ENCODE measurements at regions not wholly inside any gene's neighbourhood (a gene's known extent, or its start where the extent isn't known, plus 50 kb on each side); places are given as distances from the start of the nearest gene placed in this dataset.

DNA sequence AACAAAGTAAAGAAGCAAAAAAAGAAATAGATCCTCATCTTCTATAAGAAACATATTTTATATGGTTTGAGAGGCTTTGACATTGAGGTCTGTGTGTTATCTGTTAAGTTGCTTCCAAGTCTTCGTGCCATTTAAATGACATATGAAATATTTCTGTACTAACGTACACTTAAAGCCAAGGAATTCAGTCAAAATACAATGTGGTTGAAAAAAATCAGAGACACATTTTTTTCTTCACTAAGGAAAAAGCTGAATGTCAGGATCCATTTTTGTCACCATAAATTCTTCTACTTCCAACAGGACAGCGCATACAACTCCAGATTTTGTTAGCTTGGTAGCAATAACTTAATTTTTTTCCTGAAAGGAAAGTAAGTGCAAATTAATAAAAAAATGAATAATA is 168.5 kb downstream of the FAT4 start:
- Histone ChIP-seq H3K9me3 (ENCODE audit: control extremely low read depth in 1 of 5, control insufficient read depth in 4 of 5, insufficient read depth in 2 of 5, low read depth in 1 of 5, low read length in 4 of 5) (no peaks in the 10 kb centered on the region), H3K36me3 (ENCODE audit: control insufficient read depth in 4 of 4, insufficient read depth in 4 of 4, low read length in 3 of 4) (peaks cover 0 to 4% (median 0%) of the 10 kb centered on the region in 4 experiments), H3K4me1 (ENCODE audit: control extremely low read depth in 1 of 4, control insufficient read depth in 4 of 4, insufficient read depth in 4 of 4, low read length in 3 of 4) (no peaks in the 10 kb centered on the region), H3K27me3 (replicated peaks in 2 of 5; ENCODE audit: control insufficient read depth in 4 of 5, insufficient read depth in 5 of 5, low read length in 4 of 5) (no peaks in the 10 kb centered on the region), H3K27ac (ENCODE audit: insufficient read depth in 1 of 2, low read depth in 1 of 2, low read length in 2 of 2, poor library complexity in 1 of 2, severe bottlenecking in 2 of 2) (no peak overlapping the region), H3K4me3 (ENCODE audit: control insufficient read depth in 1 of 7, extremely low read depth in 1 of 7, insufficient read depth in 4 of 7, low read depth in 2 of 7, low read length in 6 of 7) (no peak overlapping the region)
- WGBS (ENCODE audit: insufficient coverage): 100% methylated on average over 1 of the region's 3 CpGs
- CTCF ChIA-PET: no interaction called here
- no peak for DNase-seq
- POLR2A ChIA-PET: no interaction called here

DNA sequence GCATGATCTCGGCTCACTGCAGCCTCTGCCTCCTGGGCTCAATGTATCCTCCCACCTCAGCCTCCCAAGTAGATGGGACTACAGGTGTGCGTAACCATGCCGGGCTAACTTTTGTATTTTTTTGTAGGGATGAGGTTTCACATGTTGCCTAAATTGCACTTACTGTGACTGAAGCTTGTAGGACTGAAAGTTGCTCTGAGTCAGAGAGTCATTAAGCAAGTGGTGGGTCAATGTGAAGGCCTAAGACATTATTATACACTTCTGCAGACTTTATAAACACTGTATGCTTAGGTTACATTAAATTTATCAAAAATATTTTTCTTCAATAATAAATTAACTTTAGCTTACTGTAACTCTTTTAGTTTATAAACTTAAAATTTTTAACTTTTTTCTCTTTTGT is 170.2 kb downstream of the FAT4 start:
- CTCF ChIA-PET: no interaction called here

DNA sequence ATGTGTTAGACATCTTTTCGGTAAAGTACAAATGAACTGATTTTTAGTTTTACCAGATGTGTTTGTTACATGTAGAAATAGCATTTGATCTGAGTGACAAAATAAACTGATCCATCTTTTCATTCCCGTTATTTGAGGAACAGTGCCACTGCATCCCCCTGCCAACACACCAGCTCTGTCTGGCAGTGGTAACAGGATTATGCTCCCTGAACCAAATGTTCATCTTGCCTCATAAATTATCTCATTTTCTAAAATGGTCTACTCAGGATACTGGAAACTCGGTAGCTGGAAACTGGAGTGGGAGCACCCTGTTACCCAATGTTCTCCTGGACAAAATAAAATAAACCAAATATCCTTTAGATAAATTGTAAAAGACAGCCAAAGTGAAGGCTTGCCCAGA is 171.6 kb downstream of the FAT4 start:
- peaks cover 0 to 9% (median 3%) of the 10 kb centered on the region in 4 experiments for H3K36me3 ChIP-seq (ENCODE audit: control insufficient read depth in 4 of 4, insufficient read depth in 4 of 4, low read length in 3 of 4)
- no peak overlapping the region for H3K4me3 ChIP-seq (ENCODE audit: control insufficient read depth in 1 of 7, extremely low read depth in 1 of 7, insufficient read depth in 4 of 7, low read depth in 2 of 7, low read length in 6 of 7)
- ChIA-PET POLR2A (no interaction called here), CTCF (no interaction called here)
- peaks cover 0 to 2% (median 0%) of the 10 kb centered on the region in 5 experiments for H3K9me3 ChIP-seq (ENCODE audit: control extremely low read depth in 1 of 5, control insufficient read depth in 4 of 5, insufficient read depth in 2 of 5, low read depth in 1 of 5, low read length in 4 of 5)
- WGBS (ENCODE audit: insufficient coverage): 100% methylated on average over 1 of the region's 3 CpGs
- no peak for DNase-seq
- no peaks in the 10 kb centered on the region for H3K4me1 ChIP-seq (ENCODE audit: control extremely low read depth in 1 of 4, control insufficient read depth in 4 of 4, insufficient read depth in 4 of 4, low read length in 3 of 4)
- H3K27me3 ChIP-seq (replicated peaks in 2 of 5; ENCODE audit: control insufficient read depth in 4 of 5, insufficient read depth in 5 of 5, low read length in 4 of 5): no peaks in the 10 kb centered on the region
- H3K27ac ChIP-seq (ENCODE audit: insufficient read depth in 1 of 2, low read depth in 1 of 2, low read length in 2 of 2, poor library complexity in 1 of 2, severe bottlenecking in 2 of 2): no peak overlapping the region

More for the DNA sequence above, 170.2 kb downstream of the FAT4 start:
- Histone ChIP-seq H3K36me3 (ENCODE audit: control insufficient read depth in 4 of 4, insufficient read depth in 4 of 4, low read length in 3 of 4) (peaks cover 0 to 5% (median 0%) of the 10 kb centered on the region in 4 experiments), H3K4me3 (ENCODE audit: control insufficient read depth in 1 of 7, extremely low read depth in 1 of 7, insufficient read depth in 4 of 7, low read depth in 2 of 7, low read length in 6 of 7) (no peak overlapping the region), H3K9me3 (ENCODE audit: control extremely low read depth in 1 of 5, control insufficient read depth in 4 of 5, insufficient read depth in 2 of 5, low read depth in 1 of 5, low read length in 4 of 5) (peaks cover 0 to under 1% (median 0%) of the 10 kb centered on the region in 5 experiments), H3K27ac (ENCODE audit: insufficient read depth in 1 of 2, low read depth in 1 of 2, low read length in 2 of 2, poor library complexity in 1 of 2, severe bottlenecking in 2 of 2) (no peak overlapping the region), H3K4me1 (ENCODE audit: control extremely low read depth in 1 of 4, control insufficient read depth in 4 of 4, insufficient read depth in 4 of 4, low read length in 3 of 4) (no peaks in the 10 kb centered on the region), H3K27me3 (replicated peaks in 2 of 5; ENCODE audit: control insufficient read depth in 4 of 5, insufficient read depth in 5 of 5, low read length in 4 of 5) (no peaks in the 10 kb centered on the region)
- POLR2A ChIA-PET: no interaction called here
- no CpG with 5 or more reads among the region's 3 CpGs for WGBS (ENCODE audit: insufficient coverage)
- DNase-seq: no peak

DNA sequence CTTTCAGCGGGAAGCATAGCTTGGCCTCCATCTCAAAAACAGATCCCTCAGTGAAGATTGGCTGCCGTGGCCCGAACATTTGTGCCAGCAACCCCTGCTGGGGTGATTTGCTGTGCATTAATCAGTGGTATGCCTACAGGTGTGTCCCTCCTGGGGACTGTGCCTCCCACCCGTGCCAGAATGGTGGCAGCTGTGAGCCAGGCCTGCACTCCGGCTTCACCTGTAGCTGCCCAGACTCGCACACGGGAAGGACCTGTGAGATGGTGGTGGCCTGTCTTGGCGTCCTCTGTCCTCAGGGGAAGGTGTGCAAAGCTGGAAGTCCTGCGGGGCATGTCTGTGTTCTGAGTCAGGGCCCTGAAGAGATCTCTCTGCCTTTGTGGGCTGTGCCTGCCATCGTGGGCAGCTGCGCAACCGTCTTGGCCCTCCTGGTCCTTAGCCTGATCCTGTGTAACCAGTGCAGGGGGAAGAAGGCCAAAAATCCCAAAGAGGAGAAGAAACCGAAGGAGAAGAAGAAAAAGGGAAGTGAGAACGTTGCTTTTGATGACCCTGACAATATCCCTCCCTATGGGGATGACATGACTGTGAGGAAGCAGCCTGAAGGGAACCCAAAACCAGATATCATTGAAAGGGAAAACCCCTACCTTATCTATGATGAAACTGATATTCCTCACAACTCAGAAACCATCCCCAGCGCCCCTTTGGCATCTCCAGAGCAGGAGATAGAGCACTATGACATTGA is 175.4 kb downstream of the FAT4 start:
- Histone ChIP-seq H3K9me3 (ENCODE audit: control extremely low read depth in 1 of 5, control insufficient read depth in 4 of 5, insufficient read depth in 2 of 5, low read depth in 1 of 5, low read length in 4 of 5) (peaks cover 0 to 2% (median 0%) of the 10 kb centered on the region in 5 experiments), H3K27ac (ENCODE audit: insufficient read depth in 1 of 2, low read depth in 1 of 2, low read length in 2 of 2, poor library complexity in 1 of 2, severe bottlenecking in 2 of 2) (no peak overlapping the region), H3K27me3 (replicated peaks in 2 of 5; ENCODE audit: control insufficient read depth in 4 of 5, insufficient read depth in 5 of 5, low read length in 4 of 5) (no peaks in the 10 kb centered on the region), H3K36me3 (ENCODE audit: control insufficient read depth in 4 of 4, insufficient read depth in 4 of 4, low read length in 3 of 4) (peaks cover 0 to 7% (median 3%) of the 10 kb centered on the region in 4 experiments), H3K4me3 (ENCODE audit: control insufficient read depth in 1 of 7, extremely low read depth in 1 of 7, insufficient read depth in 4 of 7, low read depth in 2 of 7, low read length in 6 of 7) (no peak overlapping the region), H3K4me1 (ENCODE audit: control extremely low read depth in 1 of 4, control insufficient read depth in 4 of 4, insufficient read depth in 4 of 4, low read length in 3 of 4) (no peaks in the 10 kb centered on the region)
- ChIA-PET POLR2A (no interaction called here), CTCF (no interaction called here)
- DNase-seq: no peak
- WGBS (ENCODE audit: insufficient coverage): 100% methylated on average over 10 of the region's 15 CpGs

DNA sequence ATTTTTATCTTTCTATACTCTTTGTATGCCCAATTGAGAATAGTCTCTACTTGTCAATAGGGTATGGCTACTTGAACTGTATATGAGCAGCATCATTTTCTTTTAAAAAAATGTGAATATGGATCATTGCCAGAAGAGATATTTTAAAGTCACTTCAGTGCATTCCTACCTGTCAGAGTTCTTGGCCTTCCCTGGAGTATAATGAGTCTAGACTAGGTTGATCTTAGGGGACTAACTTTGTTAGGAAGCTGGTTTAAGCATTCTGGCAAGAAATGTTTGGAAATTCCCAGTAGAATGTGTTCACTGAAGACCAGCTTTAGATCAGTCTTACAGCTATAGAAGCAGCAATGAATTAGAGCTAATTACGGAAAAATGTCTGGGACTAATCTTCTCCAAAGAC is 178.2 kb downstream of the FAT4 start:
- no peak overlapping the region for H3K27ac ChIP-seq (ENCODE audit: insufficient read depth in 1 of 2, low read depth in 1 of 2, low read length in 2 of 2, poor library complexity in 1 of 2, severe bottlenecking in 2 of 2)
- no CpG with 5 or more reads among the region's 1 CpG for WGBS (ENCODE audit: insufficient coverage)
- H3K27me3 ChIP-seq (replicated peaks in 2 of 5; ENCODE audit: control insufficient read depth in 4 of 5, insufficient read depth in 5 of 5, low read length in 4 of 5): no peaks in the 10 kb centered on the region
- no peaks in the 10 kb centered on the region for H3K4me1 ChIP-seq (ENCODE audit: control extremely low read depth in 1 of 4, control insufficient read depth in 4 of 4, insufficient read depth in 4 of 4, low read length in 3 of 4)
- DNase-seq: no peak
- H3K9me3 ChIP-seq (ENCODE audit: control extremely low read depth in 1 of 5, control insufficient read depth in 4 of 5, insufficient read depth in 2 of 5, low read depth in 1 of 5, low read length in 4 of 5): peaks cover 0 to 2% (median 0%) of the 10 kb centered on the region in 5 experiments
- ChIA-PET CTCF (no interaction called here), POLR2A (no interaction called here)
- peaks cover 0 to 7% (median 3%) of the 10 kb centered on the region in 4 experiments for H3K36me3 ChIP-seq (ENCODE audit: control insufficient read depth in 4 of 4, insufficient read depth in 4 of 4, low read length in 3 of 4)
- no peak overlapping the region for H3K4me3 ChIP-seq (ENCODE audit: control insufficient read depth in 1 of 7, extremely low read depth in 1 of 7, insufficient read depth in 4 of 7, low read depth in 2 of 7, low read length in 6 of 7)

DNA sequence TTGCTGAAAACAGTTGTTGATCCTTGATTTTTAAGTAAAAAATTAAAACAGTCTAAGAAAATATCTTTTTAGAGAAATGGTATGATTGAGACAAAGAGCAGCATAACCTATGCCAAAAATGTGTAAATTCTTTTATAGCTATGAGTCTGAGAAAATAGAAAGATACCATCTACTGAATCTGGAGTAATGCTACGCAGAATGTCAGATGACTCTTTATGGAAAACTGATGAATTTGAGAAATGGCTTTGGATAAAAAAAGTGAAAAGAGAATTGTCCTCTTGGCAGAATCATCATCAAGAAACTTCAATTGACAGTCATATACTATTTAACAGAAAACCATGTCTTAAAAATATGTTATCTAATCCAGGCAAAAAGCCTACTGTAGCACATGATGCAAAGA is 183.1 kb downstream of the FAT4 start:
- Histone ChIP-seq H3K36me3 (ENCODE audit: control insufficient read depth in 4 of 4, insufficient read depth in 4 of 4, low read length in 3 of 4) (no peaks in the 10 kb centered on the region), H3K27ac (ENCODE audit: insufficient read depth in 1 of 2, low read depth in 1 of 2, low read length in 2 of 2, poor library complexity in 1 of 2, severe bottlenecking in 2 of 2) (no peak overlapping the region), H3K4me1 (ENCODE audit: control extremely low read depth in 1 of 4, control insufficient read depth in 4 of 4, insufficient read depth in 4 of 4, low read length in 3 of 4) (no peaks in the 10 kb centered on the region), H3K9me3 (ENCODE audit: control extremely low read depth in 1 of 5, control insufficient read depth in 4 of 5, insufficient read depth in 2 of 5, low read depth in 1 of 5, low read length in 4 of 5) (no peaks in the 10 kb centered on the region), H3K4me3 (ENCODE audit: control insufficient read depth in 1 of 7, extremely low read depth in 1 of 7, insufficient read depth in 4 of 7, low read depth in 2 of 7, low read length in 6 of 7) (no peak overlapping the region), H3K27me3 (replicated peaks in 2 of 5; ENCODE audit: control insufficient read depth in 4 of 5, insufficient read depth in 5 of 5, low read length in 4 of 5) (no peaks in the 10 kb centered on the region)
- ChIA-PET POLR2A (no interaction called here), CTCF (no interaction called here)
- no CpG with 5 or more reads among the region's 1 CpG for WGBS (ENCODE audit: insufficient coverage)
- DNase-seq: no peak

DNA sequence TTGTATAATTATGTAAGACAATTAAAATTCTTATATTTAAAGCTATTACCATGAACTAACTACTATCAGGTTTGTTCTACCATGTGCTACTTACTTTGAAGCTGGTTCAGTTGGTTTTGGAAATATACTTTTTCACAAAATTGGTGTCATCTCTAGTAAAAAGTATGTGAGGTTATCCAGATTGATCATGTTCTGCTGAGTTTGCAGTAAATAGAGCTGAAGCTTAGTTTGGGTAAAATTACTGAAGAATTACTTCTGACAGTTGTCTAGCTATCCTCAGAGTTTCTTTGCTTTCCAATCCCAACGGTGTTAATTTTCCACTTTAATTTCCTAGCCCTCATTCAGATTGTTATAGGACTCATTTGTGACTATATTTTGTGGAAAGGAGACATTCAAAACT is 184.2 kb downstream of the FAT4 start:
- Histone ChIP-seq H3K27me3 (replicated peaks in 2 of 5; ENCODE audit: control insufficient read depth in 4 of 5, insufficient read depth in 5 of 5, low read length in 4 of 5) (no peaks in the 10 kb centered on the region), H3K4me1 (ENCODE audit: control extremely low read depth in 1 of 4, control insufficient read depth in 4 of 4, insufficient read depth in 4 of 4, low read length in 3 of 4) (no peaks in the 10 kb centered on the region), H3K36me3 (ENCODE audit: control insufficient read depth in 4 of 4, insufficient read depth in 4 of 4, low read length in 3 of 4) (no peaks in the 10 kb centered on the region), H3K4me3 (ENCODE audit: control insufficient read depth in 1 of 7, extremely low read depth in 1 of 7, insufficient read depth in 4 of 7, low read depth in 2 of 7, low read length in 6 of 7) (no peak overlapping the region), H3K27ac (ENCODE audit: insufficient read depth in 1 of 2, low read depth in 1 of 2, low read length in 2 of 2, poor library complexity in 1 of 2, severe bottlenecking in 2 of 2) (no peak overlapping the region), H3K9me3 (ENCODE audit: control extremely low read depth in 1 of 5, control insufficient read depth in 4 of 5, insufficient read depth in 2 of 5, low read depth in 1 of 5, low read length in 4 of 5) (no peaks in the 10 kb centered on the region)
- ChIA-PET CTCF (no interaction called here), POLR2A (no interaction called here)
- WGBS (ENCODE audit: insufficient coverage): no CpG with 5 or more reads among the region's 1 CpG
- no peak for DNase-seq
